Left lung (tissue), 4 donors: ENCODE measurements at regions not wholly inside any gene's neighbourhood (a gene's known extent, or its start where the extent isn't known, plus 50 kb on each side); places are given as distances from the start of the nearest gene placed in this dataset.

Experiments
- ATAC-seq: fragments of 200-7000 bp; cut with Tn5 transposase; one replicate; pipeline ENCODE4 v1.9.1; 2020; ENCODE audit warnings: moderate library complexity
- DNase-seq, 4 donors: peaks; one replicate each; pipeline ENCODE4 v3.0.0-alpha.2; 2013 to 2020
- H3K27ac ChIP-seq, 2 donors: fragments of 200-600 bp; sonication (generic) in 1 of 2; one replicate each; pipeline versions ENCODE4 v1.5.0 to v1.8.0; 2020 to 2021
- H3K27me3 ChIP-seq, 2 donors: fragments of 200-600 bp; sonication (generic) in 1 of 2; one replicate each; pipeline versions ENCODE4 v1.5.0 to v1.8.0; 2020 to 2021
- H3K36me3 ChIP-seq, 2 donors: fragments of 200-600 bp; sonication (generic) in 1 of 2; one replicate each; pipeline versions ENCODE4 v1.5.0 to v1.8.0; 2020 to 2021
- H3K4me1 ChIP-seq, 2 donors: fragments of 200-600 bp; one replicate each; pipeline ENCODE4 v1.8.0; 2021
- H3K4me3 ChIP-seq, 2 donors: fragments of 200-600 bp; sonication (generic) in 1 of 2; one replicate each; pipeline versions ENCODE4 v1.5.0 to v1.8.0; 2020 to 2021; ENCODE audit warnings: mild to moderate bottlenecking in 1 of 2
- H3K9me3 ChIP-seq, 2 donors: fragments of 200-600 bp; sonication (generic) in 1 of 2; one replicate each; pipeline versions ENCODE4 v1.5.0 to v1.8.0; 2020 to 2021
- intact Hi-C, 2 donors: fragments of 100-400 bp; cut with DNase I; formaldehyde crosslinking; loops; one replicate each; pipeline versions ENCODE4 v1.11.2 to v1.14.2; 2022
- TF ChIP-seq, protein P1 (sequence below), 2 donors: fragments of 200-600 bp; sonication (generic) in 1 of 2; IDR thresholded peaks; one replicate each; pipeline versions ENCODE4 v1.5.0 to v1.8.0; 2021; ENCODE audit warnings: antibody characterized with exemption in 2 of 2
- donor health status: DM: no; HTN: yes; CAD: no.
- donor health status: DM: no; HTN: no; CAD: no.

DNA sequence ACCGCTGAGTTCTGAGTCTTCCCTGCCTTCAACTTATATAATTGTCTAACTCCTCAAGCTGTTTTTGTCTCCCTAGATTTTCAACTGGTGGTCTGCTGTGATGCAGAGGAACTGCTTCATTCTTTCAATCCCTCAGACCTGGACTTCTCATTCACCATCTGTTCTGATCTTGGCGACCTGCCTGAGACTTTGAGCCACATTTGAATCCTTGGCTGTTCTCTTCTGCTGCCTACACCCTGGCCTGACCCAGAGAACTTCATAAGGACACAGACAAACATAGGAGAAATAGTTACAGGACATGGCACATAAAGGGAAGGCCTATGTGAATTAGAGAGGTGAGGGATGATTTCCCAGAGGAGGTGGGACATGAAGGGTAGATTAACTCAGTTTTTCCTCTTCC, 326.7 kb downstream of the PTEN start:
- no peaks in the 10 kb centered on the region for H3K36me3 ChIP-seq
- no peak for ATAC-seq
- no peaks in the 10 kb centered on the region for H3K27me3 ChIP-seq
- H3K4me3 ChIP-seq = no peak overlapping the region
- intact Hi-C loops = no loop called here
- DNase-seq = no peak
- H3K9me3 ChIP-seq = no peaks in the 10 kb centered on the region
- TF ChIP-seq, protein P1, sequence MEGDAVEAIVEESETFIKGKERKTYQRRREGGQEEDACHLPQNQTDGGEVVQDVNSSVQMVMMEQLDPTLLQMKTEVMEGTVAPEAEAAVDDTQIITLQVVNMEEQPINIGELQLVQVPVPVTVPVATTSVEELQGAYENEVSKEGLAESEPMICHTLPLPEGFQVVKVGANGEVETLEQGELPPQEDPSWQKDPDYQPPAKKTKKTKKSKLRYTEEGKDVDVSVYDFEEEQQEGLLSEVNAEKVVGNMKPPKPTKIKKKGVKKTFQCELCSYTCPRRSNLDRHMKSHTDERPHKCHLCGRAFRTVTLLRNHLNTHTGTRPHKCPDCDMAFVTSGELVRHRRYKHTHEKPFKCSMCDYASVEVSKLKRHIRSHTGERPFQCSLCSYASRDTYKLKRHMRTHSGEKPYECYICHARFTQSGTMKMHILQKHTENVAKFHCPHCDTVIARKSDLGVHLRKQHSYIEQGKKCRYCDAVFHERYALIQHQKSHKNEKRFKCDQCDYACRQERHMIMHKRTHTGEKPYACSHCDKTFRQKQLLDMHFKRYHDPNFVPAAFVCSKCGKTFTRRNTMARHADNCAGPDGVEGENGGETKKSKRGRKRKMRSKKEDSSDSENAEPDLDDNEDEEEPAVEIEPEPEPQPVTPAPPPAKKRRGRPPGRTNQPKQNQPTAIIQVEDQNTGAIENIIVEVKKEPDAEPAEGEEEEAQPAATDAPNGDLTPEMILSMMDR (IDR thresholded peaks at IDR 0.05) = no peak
- H3K27ac ChIP-seq = no peak overlapping the region
- peaks cover 0 to 5% of the 10 kb centered on the region in 2 donors for H3K4me1 ChIP-seq

DNA sequence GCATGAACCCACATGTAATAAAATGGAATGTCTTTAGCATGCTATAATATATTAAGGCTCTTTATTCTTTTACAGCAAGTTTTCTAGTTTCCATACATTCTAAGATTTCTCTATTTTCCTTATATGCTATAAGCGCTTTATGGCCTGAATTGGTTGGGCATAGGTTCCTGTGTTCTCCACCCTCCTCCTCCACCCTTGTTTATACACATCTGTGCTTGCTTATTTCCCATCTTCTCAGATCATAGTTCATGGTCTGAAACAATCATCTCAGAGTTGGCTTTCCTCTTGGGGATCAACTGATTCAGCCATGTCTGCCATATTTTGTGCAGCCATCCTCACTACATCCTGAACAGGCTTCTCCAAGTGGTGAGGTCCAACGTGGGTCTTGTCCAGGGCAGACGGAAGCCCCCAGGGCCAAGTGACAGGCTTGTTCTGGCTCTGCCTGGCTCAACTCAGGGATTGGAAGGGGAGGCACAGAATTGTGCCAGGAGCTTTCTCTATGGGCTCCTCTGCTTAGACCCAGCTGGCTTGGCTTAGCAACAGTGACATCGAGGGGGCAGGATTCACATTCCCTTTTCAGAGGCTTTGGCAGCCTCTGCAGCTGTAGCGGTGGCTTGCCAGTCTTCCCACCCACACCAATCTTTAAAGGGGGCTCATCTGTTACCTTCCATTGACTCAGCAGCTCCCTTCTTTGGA, 327.3 kb downstream of the PTEN start:
- no peak overlapping the region for H3K27ac ChIP-seq
- no peaks in the 10 kb centered on the region for H3K36me3 ChIP-seq
- TF ChIP-seq, protein P1 (IDR thresholded peaks at IDR 0.05) = no peak
- no peaks in the 10 kb centered on the region for H3K9me3 ChIP-seq
- H3K27me3 ChIP-seq = no peaks in the 10 kb centered on the region
- DNase-seq (no peak), ATAC-seq (no peak)
- no peak overlapping the region for H3K4me3 ChIP-seq
- intact Hi-C loops = no loop called here
- H3K4me1 ChIP-seq = peaks cover 0 to 5% of the 10 kb centered on the region in 2 donors

DNA sequence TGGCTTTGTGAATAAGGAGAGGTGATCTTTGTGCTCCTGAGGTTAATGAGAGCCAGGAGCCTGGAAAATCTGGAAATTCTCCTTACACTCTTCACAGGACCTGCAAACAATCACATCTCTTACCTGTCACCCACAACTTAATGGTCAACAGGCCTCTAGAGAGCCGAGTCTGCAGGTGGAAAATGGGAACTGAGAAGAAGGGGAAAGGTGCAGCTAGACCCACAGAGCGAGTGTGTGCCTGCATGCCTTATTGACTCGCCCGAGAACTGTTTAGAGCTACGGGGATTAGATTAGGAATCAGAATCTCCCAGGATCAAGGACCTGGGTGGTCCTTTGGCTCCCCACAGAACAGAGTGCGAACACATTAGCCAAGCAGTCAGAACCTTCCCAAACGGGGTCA, 329.6 kb downstream of the PTEN start:
- no peaks in the 10 kb centered on the region for H3K27me3 ChIP-seq
- H3K4me1 ChIP-seq = no peaks in the 10 kb centered on the region
- no peak overlapping the region for H3K4me3 ChIP-seq
- intact Hi-C loops = no loop called here
- H3K27ac ChIP-seq = no peak overlapping the region
- H3K36me3 ChIP-seq = no peaks in the 10 kb centered on the region
- DNase-seq (no peak), ATAC-seq (no peak)
- TF ChIP-seq, protein P1 (IDR thresholded peaks at IDR 0.05) = no peak
- H3K9me3 ChIP-seq = no peaks in the 10 kb centered on the region

DNA sequence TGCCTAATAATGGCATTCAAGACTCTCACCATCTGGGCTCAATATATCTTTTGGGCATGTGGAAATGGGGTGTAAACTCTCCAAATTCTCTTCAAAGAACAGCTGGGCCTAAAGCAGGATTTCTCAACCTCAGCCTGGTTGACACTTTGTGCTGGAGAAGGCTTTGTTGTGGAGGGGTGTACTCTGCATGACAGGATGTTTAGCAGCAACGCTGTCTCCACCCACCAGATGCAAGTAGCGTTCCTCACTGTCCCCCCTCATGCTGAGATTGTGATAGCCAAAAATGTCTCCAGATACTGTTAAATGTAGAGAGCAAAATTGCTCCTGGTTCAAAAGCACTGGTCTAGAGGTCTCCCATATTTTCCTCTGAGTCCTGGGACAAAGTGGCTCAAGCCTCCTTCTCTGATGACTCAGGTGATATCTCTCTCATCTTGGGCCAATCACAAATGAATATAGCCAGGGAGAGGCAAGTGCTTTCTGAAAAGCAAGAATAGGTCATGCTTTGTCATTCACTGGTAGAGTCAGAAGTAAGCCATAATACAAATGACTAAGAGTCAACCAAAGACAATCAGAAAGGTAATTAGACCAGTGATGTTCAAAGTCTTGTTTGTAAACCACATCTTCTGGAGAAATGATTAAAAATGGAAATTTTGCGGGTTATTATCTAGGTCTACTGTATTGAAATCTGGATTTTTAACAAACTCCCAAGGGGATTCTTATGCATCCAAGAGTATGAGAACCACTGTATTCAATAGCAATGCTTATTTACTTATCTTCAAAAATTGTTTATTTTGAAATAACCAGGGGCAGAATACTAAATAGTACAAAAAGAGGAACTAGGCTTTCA, 330.8 kb downstream of the PTEN start:
- TF ChIP-seq, protein P1 (IDR thresholded peaks at IDR 0.05) = no peak
- no peak for DNase-seq
- ATAC-seq = no peak
- H3K4me1 ChIP-seq = no peaks in the 10 kb centered on the region
- no peaks in the 10 kb centered on the region for H3K27me3 ChIP-seq
- no peaks in the 10 kb centered on the region for H3K36me3 ChIP-seq
- intact Hi-C loops = no loop called here
- H3K9me3 ChIP-seq = no peaks in the 10 kb centered on the region
- no peak overlapping the region for H3K27ac ChIP-seq
- no peak overlapping the region for H3K4me3 ChIP-seq

DNA sequence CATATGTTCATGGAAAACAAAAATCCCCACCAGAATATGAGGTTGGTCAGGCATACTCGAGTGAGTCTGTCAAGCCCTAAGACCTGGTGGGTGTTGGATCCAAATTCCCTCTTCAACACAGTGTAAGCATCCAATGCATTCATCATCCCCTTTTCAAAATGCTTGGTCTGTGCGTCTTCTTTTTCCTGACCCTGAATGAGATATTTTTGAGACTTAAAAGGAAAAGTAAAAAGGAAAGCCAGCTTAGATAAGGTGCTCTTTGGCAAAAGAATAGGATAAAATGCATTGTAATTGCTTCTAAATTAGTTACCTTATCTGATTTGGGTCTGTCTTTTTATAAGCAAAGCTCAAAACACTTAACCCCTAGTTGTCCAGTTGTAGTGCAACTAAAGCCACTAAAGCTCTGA, 331.5 kb downstream of the PTEN start:
- no peak for ATAC-seq
- TF ChIP-seq, protein P1 (IDR thresholded peaks at IDR 0.05) = no peak
- no peak for DNase-seq
- no peaks in the 10 kb centered on the region for H3K36me3 ChIP-seq
- no peak overlapping the region for H3K4me3 ChIP-seq
- no peaks in the 10 kb centered on the region for H3K4me1 ChIP-seq
- H3K9me3 ChIP-seq = no peaks in the 10 kb centered on the region
- intact Hi-C loops = no loop called here
- H3K27me3 ChIP-seq = no peaks in the 10 kb centered on the region
- H3K27ac ChIP-seq = no peak overlapping the region
